Naive thymus-derived CD4-positive, alpha-beta T cell (primary cell): ENCODE measurements at regions not wholly inside any gene's neighbourhood (a gene's known extent, or its start where the extent isn't known, plus 50 kb on each side); places are given as distances from the start of the nearest gene placed in this dataset. TPM values are rescaled to one million over a fixed set of nuclear protein-coding genes. Genes with fewer than 3 reads are reported as not detected.
"Not testable (repeated sequence)": the region's sequence is repeated elsewhere in the genome, so short reads cannot be mapped to it uniquely, and the experiment has no call there.

ENCODE experiments used
- ATAC-seq: fragments of 150-1000 bp; cut with Tn5 transposase; 2 replicates; pipeline ENCODE4 v1.10.0; 2021; ENCODE audit warnings: mild to moderate bottlenecking, moderate library complexity
- CTCF ChIA-PET: fragments of 350-600 bp; sonication (Branson Sonifier 250); formaldehyde crosslinking; loops from one replicate; lab custom pipeline; 2021; ENCODE audit warnings: antibody characterized with exemption; lab: Charles Lee
- POLR2A ChIA-PET: fragments of 350-600 bp; sonication (Branson Sonifier 250); formaldehyde crosslinking; loops from one replicate; lab custom pipeline; 2021; ENCODE audit warnings: antibody characterized with exemption, inconsistent platforms; lab: Charles Lee
- DNase-seq, 9 donors: peaks; one replicate each; pipeline versions ENCODE4 v3.0.0 to v3.0.0-alpha.2; 2020 to 2022; ENCODE audit warnings: mixed read lengths in 1 of 9
- H3K27ac ChIP-seq: one replicate; pipeline ENCODE4 v1.7.0; 2013; ENCODE audit warnings: mild to moderate bottlenecking, low read depth, low read length, moderate library complexity
- H3K27me3 ChIP-seq, 2 donors: one replicate each; pipeline ENCODE4 v1.7.0; 2013; ENCODE audit warnings: low read length in 2 of 2, mild to moderate bottlenecking in 2 of 2, moderate library complexity in 2 of 2; ENCODE audit not compliant: control insufficient read depth in 2 of 2, insufficient read depth in 2 of 2
- H3K36me3 ChIP-seq, 3 experiments: 1 replicate in 2 of 3; 2 replicates in 1 of 3; pipeline ENCODE4 v1.7.0; 2013; ENCODE audit warnings: low read length in 3 of 3, mild to moderate bottlenecking in 3 of 3, moderate library complexity in 1 of 3; ENCODE audit not compliant: insufficient read depth in 3 of 3, control insufficient read depth in 2 of 3
- H3K4me1 ChIP-seq, 2 donors: one replicate each; pipeline ENCODE4 v1.7.0; 2013; ENCODE audit warnings: low read length in 2 of 2, mild to moderate bottlenecking in 2 of 2, moderate library complexity in 1 of 2; ENCODE audit not compliant: control insufficient read depth in 2 of 2, insufficient read depth in 2 of 2
- H3K4me3 ChIP-seq: 2 replicates; pipeline ENCODE4 v1.7.0; 2013; ENCODE audit warnings: mild to moderate bottlenecking, low read length
- H3K9me3 ChIP-seq, 3 experiments: 1 replicate in 2 of 3; 2 replicates in 1 of 3; pipeline ENCODE4 v1.7.0; 2013; ENCODE audit warnings: low read length in 3 of 3; ENCODE audit not compliant: control insufficient read depth in 2 of 3
- H3K27ac Mint-ChIP-seq, 9 donors: one replicate each; pipeline ENCODE4 v1.8.0; 2020 to 2022; ENCODE audit warnings: mixed read lengths in 9 of 9, mild to moderate bottlenecking in 8 of 9, moderate library complexity in 5 of 9, inconsistent platforms in 2 of 9
- H3K27me3 Mint-ChIP-seq, 5 donors: one replicate each; pipeline ENCODE4 v1.8.0; 2021 to 2022; ENCODE audit warnings: mixed read lengths in 5 of 5, mild to moderate bottlenecking in 1 of 5
- H3K36me3 Mint-ChIP-seq, 5 donors: one replicate each; pipeline ENCODE4 v1.8.0; 2020 to 2022; ENCODE audit warnings: mixed read lengths in 5 of 5, mild to moderate bottlenecking in 3 of 5, inconsistent platforms in 1 of 5
- H3K4me1 Mint-ChIP-seq, 7 donors: one replicate each; pipeline ENCODE4 v1.8.0; 2020 to 2022; ENCODE audit warnings: mixed read lengths in 7 of 7, mild to moderate bottlenecking in 3 of 7, inconsistent platforms in 1 of 7
- H3K4me3 Mint-ChIP-seq, 10 donors: one replicate each; pipeline ENCODE4 v1.8.0; 2020 to 2022; ENCODE audit warnings: mild to moderate bottlenecking in 10 of 10, mixed read lengths in 10 of 10, moderate library complexity in 6 of 10, inconsistent platforms in 2 of 10
- H3K9me3 Mint-ChIP-seq, 11 donors: one replicate each; pipeline ENCODE4 v1.8.0; 2020 to 2022; ENCODE audit warnings: mixed read lengths in 11 of 11, mild to moderate bottlenecking in 4 of 11, inconsistent platforms in 1 of 11, moderate library complexity in 1 of 11
- intact Hi-C, 2 donors: fragments of 100-400 bp; cut with micrococcal nuclease; formaldehyde crosslinking; loops; one replicate each; pipeline ENCODE4 v1.15.1; 2023
- microRNA-seq: library from miRNA; unstranded; fragments of <30 nt; microRNA quantifications from one replicate; pipeline ENCODE4 v1.2.0, GENCODE V29; 2022; ENCODE audit warnings: borderline microRNAs expressed

GRCh38 chr9:63708285-63708684, 1576.7 kb downstream of the FOXD4L5 start:
- H3K27me3 Mint-ChIP-seq, CTCF ChIA-PET, ATAC-seq, H3K4me3 Mint-ChIP-seq, H3K9me3 ChIP-seq, H3K27me3 ChIP-seq, DNase-seq, H3K4me3 ChIP-seq, H3K27ac ChIP-seq, intact Hi-C loops, H3K4me1 Mint-ChIP-seq, H3K27ac Mint-ChIP-seq, H3K4me1 ChIP-seq, H3K9me3 Mint-ChIP-seq, H3K36me3 Mint-ChIP-seq, POLR2A ChIA-PET, H3K36me3 ChIP-seq: not testable (repeated sequence)

GRCh38 chr9:63704456-63704855, 1580.6 kb downstream of the FOXD4L5 start:
- H3K9me3 Mint-ChIP-seq: peaks cover 0 to 17% (median 7%) of the 10 kb centered on the region in 11 donors
- H3K36me3 ChIP-seq, DNase-seq, H3K9me3 ChIP-seq, H3K27me3 Mint-ChIP-seq, H3K4me1 Mint-ChIP-seq, H3K4me3 ChIP-seq, H3K36me3 Mint-ChIP-seq, ATAC-seq, H3K27me3 ChIP-seq, H3K4me3 Mint-ChIP-seq, intact Hi-C loops, POLR2A ChIA-PET, H3K4me1 ChIP-seq, CTCF ChIA-PET, H3K27ac ChIP-seq, H3K27ac Mint-ChIP-seq: not testable (repeated sequence)

GRCh38 chr9:63703670-63704069, 1581.3 kb downstream of the FOXD4L5 start:
- H3K9me3 ChIP-seq, H3K36me3 ChIP-seq, H3K27me3 ChIP-seq, intact Hi-C loops, H3K27ac Mint-ChIP-seq, CTCF ChIA-PET, H3K4me3 Mint-ChIP-seq, ATAC-seq, H3K4me1 ChIP-seq, H3K4me1 Mint-ChIP-seq, H3K27ac ChIP-seq, H3K4me3 ChIP-seq, POLR2A ChIA-PET, H3K36me3 Mint-ChIP-seq, H3K27me3 Mint-ChIP-seq: not testable (repeated sequence)
- peak in 1 of 9 donors; percentile 2 for DNase-seq
- peaks cover 0 to 17% (median 7%) of the 10 kb centered on the region in 11 donors for H3K9me3 Mint-ChIP-seq

GRCh38 chr9:63703138-63703665, 1581.8 kb downstream of the FOXD4L5 start:
- ATAC-seq, H3K4me3 ChIP-seq, POLR2A ChIA-PET, H3K27ac Mint-ChIP-seq, H3K4me3 Mint-ChIP-seq, H3K36me3 ChIP-seq, CTCF ChIA-PET, H3K4me1 ChIP-seq, H3K4me1 Mint-ChIP-seq, H3K36me3 Mint-ChIP-seq, H3K27ac ChIP-seq, H3K27me3 ChIP-seq, H3K27me3 Mint-ChIP-seq, H3K9me3 ChIP-seq, intact Hi-C loops, DNase-seq: not testable (repeated sequence)
- peaks cover 0 to 17% (median 7%) of the 10 kb centered on the region in 11 donors for H3K9me3 Mint-ChIP-seq

Small RNAs in the stretch of these regions (microRNA-seq; reads per million reads assigned to microRNA genes)
- not detected for gene MIR4477B
